K562 (cell line): ENCODE measurements at regions not wholly inside any gene's neighbourhood (a gene's known extent, or its start where the extent isn't known, plus 50 kb on each side); places are given as distances from the start of the nearest gene placed in this dataset.
A peak's percentile ranks its signal among the peaks of the same experiment; 100 is the strongest.

Experiments
- CBX3 ChIP-seq, 2 experiments: IDR thresholded peaks; 1 replicate in 1 of 2; 2 replicates in 1 of 2; pipeline ENCODE4 v1.6.1; 2012; ENCODE audit warnings: inconsistent platforms in 2 of 2, low read length in 2 of 2, borderline replicate concordance in 1 of 2, control low read depth in 1 of 2
- CHD7 ChIP-seq: fragments of 200-600 bp; sonication (generic); IDR thresholded peaks from one replicate; pipeline ENCODE4 v1.6.1; 2012; ENCODE audit warnings: mild to moderate bottlenecking, low read depth, low read length, inconsistent platforms
- CREB1 ChIP-seq, 2 experiments: sonication (generic) in 1 of 2; formaldehyde crosslinking in 1 of 2; IDR thresholded peaks; 2 replicates each; pipeline versions ENCODE4 v1.6.1 to v1.8.0; 2012 to 2022; ENCODE audit warnings: inconsistent platforms in 1 of 2, mild to moderate bottlenecking in 1 of 2, missing genetic modification reagents in 1 of 2, moderate library complexity in 1 of 2
- DEAF1 ChIP-seq: fragments of 450-650 bp; formaldehyde crosslinking; IDR thresholded peaks from 2 replicates; pipeline ENCODE4 v1.4.0; 2020; ENCODE audit warnings: mild to moderate bottlenecking, moderate library complexity
- FOXA3 ChIP-seq, 2 experiments: fragments of 450-650 bp in 1 of 2; sonication (generic) in 1 of 2; formaldehyde crosslinking; IDR thresholded peaks in 1 of 2; conservative IDR thresholded peaks in 1 of 2; 2 replicates each; pipeline versions ENCODE4 v1.4.0 to v1.8.0; 2020 to 2022; ENCODE audit warnings: mild to moderate bottlenecking in 2 of 2, missing genetic modification reagents in 1 of 2
- MAZ ChIP-seq, 2 experiments: fragments of 450-650 bp in 1 of 2; sonication (generic) in 1 of 2; formaldehyde crosslinking; IDR thresholded peaks in 1 of 2; conservative IDR thresholded peaks in 1 of 2; 2 replicates each; pipeline versions ENCODE4 v1.4.0 to v1.5.0; 2020; ENCODE audit warnings: mild to moderate bottlenecking in 1 of 2, missing genetic modification reagents in 1 of 2
- NONO ChIP-seq, 2 experiments: fragments of 200-400 bp in 1 of 2; fragments of 450-650 bp in 1 of 2; formaldehyde crosslinking in 1 of 2; IDR thresholded peaks; 2 replicates each; pipeline ENCODE4 v1.6.1; 2017; ENCODE audit warnings: low read depth in 2 of 2, mild to moderate bottlenecking in 2 of 2, moderate library complexity in 2 of 2, low read length in 1 of 2
- PRPF4 ChIP-seq: fragments of 200-400 bp; formaldehyde crosslinking; IDR thresholded peaks from one replicate; pipeline ENCODE4 v1.6.1; 2017; ENCODE audit warnings: low read length, low read depth, mild to moderate bottlenecking; ENCODE audit not compliant: insufficient read depth, poor library complexity, severe bottlenecking
- RFX5 ChIP-seq: IDR thresholded peaks from 2 replicates; pipeline ENCODE4 v1.6.1; 2011; ENCODE audit warnings: low read depth, mild to moderate bottlenecking, improper control_type of control experiment, low read length
- SETDB1 ChIP-seq: IDR thresholded peaks from one replicate; pipeline ENCODE4 v1.6.1; 2012; ENCODE audit warnings: low read length, control low read depth, inconsistent platforms
- TBL1XR1 ChIP-seq, 2 experiments: IDR thresholded peaks; 2 replicates each; pipeline ENCODE4 v1.6.1; 2012; ENCODE audit warnings: improper control_type of control experiment in 2 of 2, low read length in 2 of 2, mild to moderate bottlenecking in 1 of 2

- TF ChIP-seq CBX3 (IDR thresholded peaks at IDR 0.05; ENCODE audit: borderline replicate concordance in 1 of 2, low read length in 2 of 2), result no peak
- TF ChIP-seq DEAF1 (CRISPR knock-in tag), result no peak
- TF ChIP-seq FOXA3 (CRISPR knock-in tag; conservative IDR thresholded peaks at IDR 0.05 in 1 of 2, IDR thresholded peaks at IDR 0.05 in 1 of 2), result no peak
- no peak for TF ChIP-seq CHD7
- no peak for TF ChIP-seq SETDB1
- no peak for TF ChIP-seq PRPF4
- TF ChIP-seq NONO (IDR thresholded peaks at IDR 0.05; ENCODE audit: low read depth in 2 of 2, low read length in 1 of 2), result 0 out of 4 replicates have a peak, but pooled peaks have one; percentile 4 to 7
- no peak for TF ChIP-seq RFX5
- TF ChIP-seq TBL1XR1 (IDR thresholded peaks at IDR 0.05; ENCODE audit: low read length in 2 of 2), result no peak
- TF ChIP-seq CREB1 (IDR thresholded peaks at IDR 0.05), result no peak
- peak; percentile 67 for TF ChIP-seq CREB1 (CRISPR knock-in tag; IDR thresholded peaks at IDR 0.05)
- TF ChIP-seq MAZ (CRISPR knock-in tag; conservative IDR thresholded peaks at IDR 0.05 in 1 of 2, IDR thresholded peaks at IDR 0.05 in 1 of 2), result peak in 1 of 2 experiments; percentile 44
These were observed 61.0 kb upstream of the ANKRD28 start (continued) for GRCh38 chr3:15858547-15859506.
